ENCODE measurements at regions not wholly inside any gene's neighbourhood (a gene's known extent, or its start where the extent isn't known, plus 50 kb on each side); places are given as distances from the start of the nearest gene placed in this dataset.

- no peak for TF ChIP-seq CTCF (IDR thresholded peaks at IDR 0.05; ENCODE audit: unreplicated experiment in 3 of 3)
- Mint-ChIP-seq H3K36me3 (ENCODE audit: low read depth) (no peaks in the 10 kb centered on the region), H3K9me3 (no peaks in the 10 kb centered on the region), H3K27me3 (ENCODE audit: low read depth) (no peaks in the 10 kb centered on the region), H3K4me1 (no peaks in the 10 kb centered on the region), H3K4me3 (no peak overlapping the region), H3K27ac (no peak overlapping the region)
Measured at GRCh38 chr17:54482843-54483242, 417.8 kb upstream of the TOM1L1 start.

GRCh38 chr17:54493691-54494090 lies 407.0 kb upstream of the TOM1L1 start:
- Mint-ChIP-seq H3K4me3 (no peak overlapping the region), H3K9me3 (no peaks in the 10 kb centered on the region), H3K27ac (peak overlapping the region in 1 of 3 experiments; percentile 34), H3K27me3 (ENCODE audit: low read depth) (no peaks in the 10 kb centered on the region), H3K4me1 (no peaks in the 10 kb centered on the region), H3K36me3 (ENCODE audit: low read depth) (no peaks in the 10 kb centered on the region)
- no peak for TF ChIP-seq CTCF (IDR thresholded peaks at IDR 0.05; ENCODE audit: unreplicated experiment in 3 of 3)

- no peaks in the 10 kb centered on the region for H3K27me3 Mint-ChIP-seq (ENCODE audit: low read depth)
- no peak overlapping the region for H3K4me3 Mint-ChIP-seq
- H3K27ac Mint-ChIP-seq, result no peak overlapping the region
- H3K36me3 Mint-ChIP-seq (ENCODE audit: low read depth), result no peaks in the 10 kb centered on the region
- TF ChIP-seq CTCF (IDR thresholded peaks at IDR 0.05; ENCODE audit: unreplicated experiment in 3 of 3), result no peak
- H3K4me1 Mint-ChIP-seq, result no peaks in the 10 kb centered on the region
- H3K9me3 Mint-ChIP-seq, result no peaks in the 10 kb centered on the region
Measured at GRCh38 chr17:54494721-54495715, 405.6 kb upstream of the TOM1L1 start.

GRCh38 chr17:54505404-54505803 lies 395.2 kb upstream of the TOM1L1 start:
- peaks cover 3% of the 10 kb centered on the region for H3K9me3 Mint-ChIP-seq
- no peak overlapping the region for H3K4me3 Mint-ChIP-seq
- H3K27ac Mint-ChIP-seq, result no peak overlapping the region
- H3K27me3 Mint-ChIP-seq (ENCODE audit: low read depth), result no peaks in the 10 kb centered on the region
- no peaks in the 10 kb centered on the region for H3K4me1 Mint-ChIP-seq
- H3K36me3 Mint-ChIP-seq (ENCODE audit: low read depth), result no peaks in the 10 kb centered on the region
- TF ChIP-seq CTCF (IDR thresholded peaks at IDR 0.05; ENCODE audit: unreplicated experiment in 3 of 3), result no peak

- H3K9me3 Mint-ChIP-seq, result no peaks in the 10 kb centered on the region
- H3K27ac Mint-ChIP-seq, result no peak overlapping the region
- peaks cover 3% of the 10 kb centered on the region for H3K27me3 Mint-ChIP-seq (ENCODE audit: low read depth)
- no peak for TF ChIP-seq CTCF (IDR thresholded peaks at IDR 0.05; ENCODE audit: unreplicated experiment in 3 of 3)
- no peaks in the 10 kb centered on the region for H3K36me3 Mint-ChIP-seq (ENCODE audit: low read depth)
- no peaks in the 10 kb centered on the region for H3K4me1 Mint-ChIP-seq
- no peak overlapping the region for H3K4me3 Mint-ChIP-seq
Measured at GRCh38 chr17:54518706-54519105, 381.9 kb upstream of the TOM1L1 start.

- Mint-ChIP-seq H3K9me3 (no peaks in the 10 kb centered on the region), H3K4me1 (no peaks in the 10 kb centered on the region), H3K4me3 (no peak overlapping the region), H3K27ac (no peak overlapping the region), H3K36me3 (ENCODE audit: low read depth) (no peaks in the 10 kb centered on the region), H3K27me3 (ENCODE audit: low read depth) (peaks cover 3% of the 10 kb centered on the region)
- TF ChIP-seq CTCF (IDR thresholded peaks at IDR 0.05; ENCODE audit: unreplicated experiment in 3 of 3), result no peak
Measured at GRCh38 chr17:54521137-54521536, 379.5 kb upstream of the TOM1L1 start.
